KG1 (cell line): ENCODE measurements at regions not wholly inside any gene's neighbourhood (a gene's known extent, or its start where the extent isn't known, plus 50 kb on each side); places are given as distances from the start of the nearest gene placed in this dataset.
A peak's percentile ranks its signal among the peaks of the same experiment; 100 is the strongest.
"Not testable (repeated sequence)": the region's sequence is repeated elsewhere in the genome, so short reads cannot be mapped to it uniquely, and the experiment has no call there.

Source experiments
- DNase-seq: peaks from one replicate; lab custom pipeline; 2025; lab: John Stamatoyannopoulos, UW

- no peak for DNase-seq
Observed at GRCh38 chr5:82754759-82755158, 322.4 kb downstream of the TMEM167A start.

DNA sequence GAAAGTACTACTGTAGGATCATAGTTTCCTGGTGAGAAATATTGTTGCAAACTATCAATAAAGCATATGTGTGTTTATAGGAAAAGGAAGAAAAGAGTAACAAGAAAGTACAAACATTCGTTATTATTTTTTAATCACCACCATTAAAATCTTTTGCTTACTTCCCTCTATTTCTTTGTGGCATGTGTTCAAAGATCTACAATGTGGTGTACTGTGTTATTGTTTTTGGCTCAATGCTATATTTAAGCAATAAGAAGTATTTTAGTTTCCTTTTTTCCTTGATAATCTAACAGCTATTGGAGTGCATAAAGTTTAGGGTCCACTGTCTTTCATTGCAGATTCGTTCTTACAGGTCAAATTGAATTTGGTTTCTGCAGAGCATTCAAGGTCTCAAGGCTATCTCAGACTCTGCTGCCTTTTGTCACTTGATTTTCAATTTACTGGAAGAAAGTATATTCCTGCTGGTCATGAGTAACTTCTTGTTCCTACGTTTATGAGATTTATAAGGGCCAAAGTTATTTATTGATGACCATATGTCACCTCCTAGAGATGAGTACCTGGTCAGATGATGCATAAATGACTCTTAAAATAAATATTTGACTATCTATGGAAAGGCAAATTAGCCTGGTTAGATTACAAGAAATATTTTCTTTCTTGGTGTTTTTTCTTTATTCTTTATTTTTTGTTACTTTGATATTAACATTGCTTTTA is 323.0 kb downstream of the TMEM167A start:
- no peak for DNase-seq

GRCh38 chr5:82753374-82753773 is 323.8 kb downstream of the TMEM167A start:
- no peak for DNase-seq

GRCh38 chr5:82749461-82749820 is 327.8 kb downstream of the TMEM167A start:
- peak; percentile 38 for DNase-seq

GRCh38 chr5:82748688-82749460 is 328.3 kb downstream of the TMEM167A start:
- DNase-seq = peak; percentile 69

- no peak for DNase-seq
Observed at GRCh38 chr5:82747986-82748385, 329.2 kb downstream of the TMEM167A start.

- DNase-seq = no peak
Observed at GRCh38 chr5:82745016-82745415, 332.2 kb downstream of the TMEM167A start.

DNA sequence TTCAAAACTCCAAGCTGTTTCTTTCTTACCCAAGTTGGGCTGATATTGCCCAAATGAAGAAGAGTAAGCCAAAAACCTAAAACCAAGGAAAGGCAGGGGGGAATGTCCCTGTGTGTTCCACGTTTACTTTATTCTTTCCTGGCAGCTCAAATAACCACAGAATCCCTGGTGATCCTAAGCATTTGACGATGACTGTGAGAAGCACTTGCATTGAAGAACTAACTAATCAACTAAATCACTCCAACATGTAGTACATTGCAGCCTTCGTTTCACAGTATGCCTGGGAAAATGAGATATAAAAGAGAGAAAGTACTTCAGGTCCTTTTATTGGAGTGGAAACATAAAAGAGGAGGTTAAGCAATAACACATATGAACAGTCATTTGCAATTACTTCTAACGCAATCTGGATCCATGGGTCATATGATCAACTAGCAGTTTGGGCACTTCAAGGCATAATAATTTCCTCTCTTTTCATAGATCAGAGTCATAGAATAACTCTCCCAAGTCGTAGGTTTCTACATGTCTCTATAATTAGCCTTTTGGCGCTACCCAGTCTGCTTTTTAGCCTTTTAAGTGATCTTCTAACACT is 338.4 kb downstream of the TMEM167A start:
- DNase-seq = no peak

GRCh38 chr5:82735160-82735789 is 341.9 kb downstream of the TMEM167A start:
- no peak for DNase-seq

DNA sequence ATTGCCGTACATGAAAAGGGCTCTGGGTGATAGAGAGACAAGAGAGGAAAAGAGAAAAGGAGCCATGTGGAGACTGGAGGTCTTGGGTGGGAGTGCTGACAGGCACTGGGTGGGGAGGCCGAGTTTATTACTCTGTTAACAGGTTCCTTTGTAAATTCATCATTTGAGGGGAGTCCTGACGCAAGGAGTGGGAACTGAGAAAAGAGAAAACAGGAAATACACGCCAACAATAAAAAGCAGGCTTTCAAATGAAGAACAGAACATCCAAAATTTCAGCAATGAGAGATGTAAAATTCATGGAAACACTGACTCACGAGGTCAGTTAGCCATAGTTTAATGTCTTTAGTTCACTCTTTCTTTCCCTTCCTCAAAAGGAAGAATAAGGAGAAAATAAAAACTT is 342.8 kb downstream of the TMEM167A start:
- DNase-seq = no peak

GRCh38 chr5:82730913-82731312 is 346.3 kb downstream of the TMEM167A start:
- DNase-seq = no peak

DNA sequence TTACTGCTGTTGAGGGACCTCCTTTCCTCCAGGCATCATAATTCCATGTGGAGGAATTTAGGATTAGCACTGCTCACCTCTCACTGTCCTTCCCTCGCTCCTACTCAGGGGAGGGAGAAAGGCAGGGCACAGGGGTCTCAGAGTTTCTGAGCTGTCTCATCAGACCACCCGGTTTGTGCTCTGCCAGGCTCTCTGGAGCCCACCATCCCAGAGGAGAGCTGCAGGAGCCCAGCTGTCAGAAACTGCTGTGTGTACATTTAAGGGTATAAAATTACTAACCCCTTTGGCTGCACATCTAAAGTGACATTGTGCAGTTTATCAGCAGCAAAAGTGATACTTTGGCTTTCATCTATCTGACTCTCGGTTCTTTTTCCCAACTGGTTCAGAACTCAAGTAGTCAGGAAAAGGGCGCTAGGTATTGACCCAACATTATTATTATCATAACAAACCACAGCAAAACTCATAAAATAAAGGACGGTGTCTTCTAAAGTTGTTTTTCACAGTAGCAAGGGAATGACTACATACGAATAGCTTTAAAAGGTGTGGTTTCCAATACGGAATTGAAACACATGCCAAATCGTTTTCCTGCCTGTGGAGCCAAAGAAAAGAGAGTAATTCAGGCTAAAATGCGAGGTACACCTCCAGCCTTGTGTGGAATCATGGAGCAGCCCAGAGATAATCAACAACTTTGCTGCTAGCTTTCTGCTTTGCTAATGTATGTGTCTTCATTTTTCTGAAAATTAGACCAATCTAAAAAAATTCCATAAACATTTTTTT is 348.1 kb downstream of the TMEM167A start:
- DNase-seq = no peak

GRCh38 chr5:82723168-82723567 is 354.0 kb downstream of the TMEM167A start:
- DNase-seq = no peak

DNA sequence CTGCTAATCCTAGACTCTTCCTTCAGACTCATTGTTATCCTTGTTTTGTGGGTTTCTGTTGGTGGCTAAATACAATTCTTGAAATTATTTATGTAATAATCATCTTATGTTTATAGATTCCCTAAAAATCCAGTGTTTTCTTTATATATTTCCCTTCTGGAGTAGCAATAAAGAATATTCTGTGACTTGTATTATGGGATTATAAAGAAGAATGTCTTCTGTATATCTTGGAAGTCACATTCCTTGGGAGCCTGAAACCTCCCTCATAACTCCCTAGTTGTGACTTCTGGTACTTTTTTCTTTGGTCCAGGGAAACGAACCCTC is 356.1 kb downstream of the TMEM167A start:
- no peak for DNase-seq

- DNase-seq = no peak
Observed at GRCh38 chr5:82720213-82721086, 356.7 kb downstream of the TMEM167A start.

DNA sequence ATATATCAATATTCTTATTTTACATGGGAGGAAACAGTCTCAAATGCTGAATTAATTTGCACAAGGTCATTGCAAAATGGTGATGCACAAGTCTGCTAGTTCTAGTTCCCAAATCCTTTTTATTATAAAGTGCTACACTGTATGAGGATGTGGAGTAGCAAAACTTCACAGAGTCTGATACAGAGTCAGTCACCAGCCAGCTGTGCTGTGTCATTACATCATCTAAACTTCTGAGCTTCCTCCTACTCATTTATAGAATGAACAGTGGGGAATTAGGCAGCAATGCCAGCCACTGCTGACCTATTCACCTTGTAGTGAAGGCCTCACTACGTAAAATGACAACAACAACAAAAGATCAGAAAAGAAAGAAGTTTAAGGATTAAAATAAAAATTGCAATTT is 357.8 kb downstream of the TMEM167A start:
- DNase-seq = no peak

DNA sequence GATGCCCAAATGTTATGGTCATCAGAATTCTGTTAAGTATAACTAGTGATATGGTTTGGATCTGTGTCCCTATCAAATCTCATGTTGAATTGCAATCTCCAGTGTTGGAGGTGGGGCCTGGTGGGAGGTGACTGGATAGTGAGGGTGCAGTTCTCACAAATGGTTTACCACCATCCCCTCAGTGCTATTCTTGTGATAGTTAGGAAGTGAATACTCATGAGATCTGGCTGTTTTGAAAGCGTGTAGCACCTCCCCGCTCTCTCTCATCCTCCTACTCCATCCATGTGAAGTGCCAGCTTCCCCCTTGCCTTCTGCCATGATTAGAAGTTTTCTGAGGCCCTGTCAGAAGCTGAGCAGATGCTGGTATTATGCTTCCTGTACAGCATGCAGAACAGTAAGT is 359.5 kb downstream of the TMEM167A start:
- no peak for DNase-seq

DNA sequence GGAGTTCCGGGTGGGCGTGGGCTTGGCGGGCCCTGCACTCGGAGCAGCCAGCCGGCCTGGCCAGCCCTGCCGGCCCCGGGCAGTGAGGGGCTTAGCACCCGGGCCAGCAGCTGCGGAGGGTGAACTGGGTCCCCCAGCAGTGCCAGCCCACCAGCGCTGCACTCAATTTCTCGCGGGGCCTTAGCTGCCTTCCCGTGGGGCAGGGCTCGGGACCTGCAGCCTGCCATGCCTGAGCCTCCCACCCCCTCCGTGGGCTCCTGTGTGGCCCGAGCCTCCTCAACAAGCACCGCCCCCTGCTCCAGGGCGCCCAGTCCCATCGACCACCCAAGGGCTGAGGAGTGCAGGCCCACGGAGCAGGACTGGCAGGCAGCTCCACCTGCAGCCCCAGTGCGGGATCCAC is 362.5 kb downstream of the TMEM167A start:
- not testable (repeated sequence) for DNase-seq

DNA sequence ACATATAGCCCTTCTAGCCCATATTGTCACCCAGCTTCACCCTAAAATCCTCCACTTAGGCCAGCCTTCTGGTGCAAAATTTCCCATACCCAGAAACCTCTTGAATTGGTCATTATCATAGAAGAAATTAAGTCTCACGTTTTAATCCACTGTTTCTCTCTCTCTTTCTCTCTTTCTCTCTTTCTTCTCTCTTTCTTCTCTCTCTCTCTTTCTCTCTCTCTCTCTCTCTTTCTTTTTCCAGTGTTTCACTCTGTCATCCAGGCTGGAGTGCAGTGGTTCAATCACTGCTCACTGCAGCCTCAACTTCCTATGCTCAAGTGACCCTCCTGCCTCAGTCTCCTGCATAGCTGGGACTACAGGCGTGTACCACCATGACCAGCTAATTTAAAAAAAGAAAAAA is 363.4 kb downstream of the TMEM167A start:
- no peak for DNase-seq

DNA sequence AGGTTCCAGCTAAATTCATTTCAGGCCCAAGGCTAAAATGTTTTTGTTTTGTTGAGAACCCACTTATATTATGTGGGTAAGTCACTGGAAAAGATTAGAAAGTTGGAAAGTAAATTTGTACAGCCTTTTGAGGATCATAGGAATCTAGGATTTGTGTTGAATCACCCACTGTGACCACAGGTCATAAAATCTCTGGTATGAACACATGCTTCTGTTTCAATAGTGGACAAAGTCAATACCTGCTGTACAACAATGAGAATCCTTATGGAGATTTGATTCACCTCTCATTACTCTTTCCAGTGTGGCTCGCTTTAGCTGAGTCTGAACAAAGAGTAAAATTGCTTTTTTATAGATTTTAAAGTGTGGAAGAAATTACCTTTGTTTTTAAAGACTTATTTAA is 369.5 kb downstream of the TMEM167A start:
- no peak for DNase-seq

- no peak for DNase-seq
Observed at GRCh38 chr5:82704381-82704780, 372.8 kb downstream of the TMEM167A start.
